Stimulated activated CD8-positive, alpha-beta memory T cell treated with anti-CD3 and anti-CD28 coated beads, Interleukin-2, amount 100 ng/mL, for 1 hour (primary cell): ENCODE measurements at regions not wholly inside any gene's neighbourhood (a gene's known extent, or its start where the extent isn't known, plus 50 kb on each side); places are given as distances from the start of the nearest gene placed in this dataset.

Experiments
- DNase-seq, 2 donors: peaks; one replicate each; pipeline ENCODE4 v3.0.0-alpha.2; 2020; ENCODE audit warnings: low read depth in 2 of 2

- DNase-seq = no peak
These were observed 644.1 kb upstream of the TENM3 start for GRCh38 chr4:181599134-181599533.

- DNase-seq = no peak
These were observed 642.1 kb upstream of the TENM3 start for GRCh38 chr4:181601103-181601502.

DNA sequence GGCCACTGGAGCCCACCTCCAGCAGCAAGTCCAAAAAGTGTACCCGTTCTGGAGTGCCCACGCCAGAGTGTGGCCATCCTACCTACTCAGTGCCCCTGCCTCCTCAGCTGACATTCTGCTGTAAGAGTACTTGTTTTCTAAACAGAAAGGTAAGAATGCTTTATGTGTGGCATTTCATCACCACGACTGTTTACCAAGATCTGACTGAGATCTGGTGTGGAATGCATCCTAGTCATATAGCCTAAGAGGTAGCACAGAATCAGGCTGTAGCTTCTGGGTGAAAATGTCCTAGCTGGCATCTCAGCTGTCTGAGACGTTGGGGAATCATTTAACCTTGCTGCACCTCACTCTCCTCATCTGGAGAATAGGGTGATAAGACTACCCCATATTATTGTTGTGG is 638.7 kb upstream of the TENM3 start:
- DNase-seq = no peak

DNA sequence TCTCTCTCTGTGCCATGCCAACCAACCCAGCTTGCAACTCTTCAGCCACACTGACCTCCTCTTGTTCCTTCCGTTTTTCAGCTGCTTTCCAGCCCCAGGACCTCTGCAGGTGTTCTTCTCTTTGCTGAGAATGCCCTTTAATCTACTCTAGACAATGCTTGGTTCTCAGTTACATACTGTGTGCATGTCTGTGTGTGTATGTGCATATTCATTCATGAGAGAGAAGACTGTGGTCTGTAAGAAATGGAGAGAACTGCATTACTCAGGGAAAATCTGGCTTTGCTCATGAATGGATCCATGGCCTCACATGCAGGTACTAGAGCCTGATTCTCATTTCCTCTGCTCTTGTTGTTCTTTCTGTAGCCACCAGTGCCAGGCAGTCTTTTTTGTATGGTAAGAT is 636.9 kb upstream of the TENM3 start:
- no peak for DNase-seq

DNA sequence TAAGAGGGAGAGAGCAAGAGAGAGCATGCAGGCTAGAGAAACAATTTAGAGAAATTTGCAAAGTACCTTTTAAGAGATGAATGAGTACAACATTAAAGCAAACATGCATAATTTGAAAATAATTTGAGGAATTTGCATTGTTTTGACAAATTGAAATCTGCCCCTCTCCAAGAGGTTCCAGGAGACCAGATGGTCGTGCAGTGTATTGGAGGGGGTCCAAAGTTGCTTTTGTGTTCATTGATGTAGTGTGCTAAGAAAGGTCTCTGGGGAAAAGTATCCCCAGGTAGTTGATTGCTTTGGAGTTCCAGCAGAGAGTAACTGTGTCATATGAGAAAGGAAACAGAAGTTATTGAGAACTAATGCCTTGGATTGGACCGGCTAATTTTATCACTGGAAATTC is 635.0 kb upstream of the TENM3 start:
- no peak for DNase-seq

- no peak for DNase-seq
These were observed 632.0 kb upstream of the TENM3 start for GRCh38 chr4:181611033-181611711.

GRCh38 chr4:181611946-181612600 is 631.1 kb upstream of the TENM3 start:
- no peak for DNase-seq

- DNase-seq = no peak
These were observed 630.0 kb upstream of the TENM3 start for GRCh38 chr4:181613200-181613599.

DNA sequence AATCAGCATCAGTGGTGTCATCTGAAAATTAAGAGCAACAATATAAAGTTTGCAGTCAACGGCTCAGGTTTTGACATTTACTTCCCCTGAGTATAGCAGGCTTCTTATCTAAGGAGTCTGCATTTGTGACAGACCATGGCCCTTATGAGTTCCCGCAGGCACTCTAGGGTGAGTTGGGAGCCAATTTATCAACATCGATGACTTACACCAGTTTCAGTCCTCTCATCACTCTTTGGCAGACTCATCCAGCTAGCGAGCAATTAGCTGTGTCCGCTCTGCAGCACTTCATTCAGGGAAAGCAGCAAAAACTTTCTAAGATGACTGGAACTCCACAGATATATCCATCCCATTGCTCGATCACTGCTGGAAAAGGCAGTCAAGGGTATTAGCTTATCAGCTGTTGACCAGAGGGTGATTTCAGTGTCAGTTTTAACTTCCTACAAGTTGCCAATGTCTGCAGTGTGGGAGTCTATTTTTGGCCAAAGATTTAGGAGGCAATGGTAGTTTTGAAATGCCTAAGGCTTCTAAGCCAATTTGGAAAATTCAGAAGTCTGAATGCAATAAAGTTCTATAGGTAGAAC is 625.1 kb upstream of the TENM3 start:
- DNase-seq = no peak

DNA sequence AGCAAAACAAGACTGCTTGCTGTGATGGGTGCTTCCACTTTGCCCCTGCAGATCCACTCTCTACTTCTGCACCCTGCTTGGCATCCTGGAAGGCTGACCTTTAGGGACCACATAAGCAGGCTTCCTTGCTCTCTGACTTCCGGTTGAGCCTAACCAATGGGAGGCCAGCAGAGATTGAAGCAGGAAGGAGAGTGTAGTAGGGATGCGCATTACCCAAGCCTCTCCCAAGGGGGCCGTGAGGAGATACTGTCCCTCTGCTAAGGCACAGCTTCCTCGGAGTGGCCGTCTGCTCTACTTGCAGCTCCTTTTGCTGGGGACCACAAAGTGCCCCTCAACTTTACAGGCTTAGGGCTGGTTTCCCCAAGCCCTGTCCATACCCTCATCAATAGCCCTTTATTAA is 624.3 kb upstream of the TENM3 start:
- no peak for DNase-seq

GRCh38 chr4:181619651-181620050 is 623.6 kb upstream of the TENM3 start:
- no peak for DNase-seq

- no peak for DNase-seq
These were observed 605.8 kb upstream of the TENM3 start for GRCh38 chr4:181637186-181638105.

GRCh38 chr4:181643466-181643865 is 599.7 kb upstream of the TENM3 start:
- no peak for DNase-seq

GRCh38 chr4:181645489-181645888 is 597.7 kb upstream of the TENM3 start:
- no peak for DNase-seq

GRCh38 chr4:181646864-181647263 is 596.3 kb upstream of the TENM3 start:
- no peak for DNase-seq

GRCh38 chr4:181647396-181648147 is 595.6 kb upstream of the TENM3 start:
- no peak for DNase-seq

- no peak for DNase-seq
These were observed 593.0 kb upstream of the TENM3 start for GRCh38 chr4:181650033-181650825.

DNA sequence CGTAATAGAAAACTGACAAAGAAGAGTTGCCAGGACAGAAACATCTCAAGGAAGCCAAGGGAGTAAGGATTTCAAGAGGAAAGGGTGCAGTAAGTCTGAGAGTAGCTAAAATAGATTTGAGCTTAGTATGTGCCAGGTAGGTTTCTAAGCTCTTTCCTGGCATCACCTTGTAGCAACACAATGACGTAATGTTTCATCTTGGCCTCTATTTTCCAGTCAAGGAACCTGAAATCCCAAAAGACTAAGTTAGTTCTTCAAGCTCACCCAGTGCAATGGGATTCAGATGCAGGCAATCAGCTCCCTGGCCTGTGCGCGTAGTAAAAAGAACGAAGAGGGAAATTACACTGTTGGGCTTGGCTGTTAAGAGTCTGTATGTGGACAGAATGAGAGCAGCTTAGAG is 586.5 kb upstream of the TENM3 start:
- DNase-seq = no peak

DNA sequence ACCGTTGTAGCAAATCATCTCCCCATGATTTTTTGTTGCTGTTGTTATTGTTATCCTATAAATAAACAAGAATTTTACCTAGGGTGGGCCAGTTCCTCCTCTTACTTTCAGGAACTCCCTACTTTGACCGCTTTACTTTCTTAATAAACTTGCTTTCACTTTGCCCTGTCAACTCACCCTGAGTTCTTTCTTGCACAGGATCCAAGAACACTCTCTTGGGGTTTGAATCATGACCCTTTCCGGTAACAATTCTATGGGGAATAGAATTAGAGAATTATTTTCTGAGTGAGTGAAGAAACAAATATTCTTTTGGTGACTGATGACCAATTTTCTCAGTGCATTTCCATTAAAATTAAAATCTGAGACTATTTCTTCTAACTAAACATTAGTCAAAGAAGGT is 584.0 kb upstream of the TENM3 start:
- no peak for DNase-seq

DNA sequence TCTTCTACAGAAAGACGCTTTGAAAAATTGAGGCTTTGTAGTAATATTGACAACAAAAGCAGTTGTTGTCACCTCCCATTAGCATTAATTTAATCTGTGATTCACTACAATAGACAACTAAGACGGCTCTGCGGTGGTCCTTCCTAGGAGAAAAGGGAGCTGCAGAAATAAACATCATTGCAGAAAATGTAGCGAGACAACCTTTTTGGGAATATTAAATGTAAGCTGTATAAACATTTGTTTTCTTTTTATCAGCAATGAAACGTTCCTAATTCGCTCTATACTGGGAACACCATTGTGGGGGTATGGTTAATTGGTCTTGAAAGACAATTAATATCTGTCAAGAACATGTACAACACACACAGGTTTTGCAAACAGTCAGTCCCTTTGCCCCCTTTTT is 583.3 kb upstream of the TENM3 start:
- DNase-seq = no peak

DNA sequence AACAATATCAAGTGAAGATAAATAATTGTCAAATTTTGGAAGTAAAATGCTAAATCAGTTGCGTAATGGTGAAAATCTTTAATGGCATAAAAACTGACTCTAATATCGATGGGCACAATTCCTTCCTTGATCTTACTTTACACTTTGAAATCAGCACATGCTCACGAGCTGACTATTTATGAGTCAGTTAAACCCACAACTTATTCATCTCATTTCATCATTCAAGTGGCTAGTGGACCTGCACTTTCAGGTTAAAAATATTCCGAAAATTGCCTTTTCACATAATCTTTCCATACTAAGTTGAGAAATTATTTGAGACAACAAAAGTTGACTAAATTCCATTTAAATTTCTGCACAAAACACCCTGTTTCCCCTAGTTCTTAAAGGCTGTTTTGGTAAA is 582.1 kb upstream of the TENM3 start:
- no peak for DNase-seq
